GM23338 (cell line): ENCODE measurements at regions not wholly inside any gene's neighbourhood (a gene's known extent, or its start where the extent isn't known, plus 50 kb on each side); places are given as distances from the start of the nearest gene placed in this dataset.

Experiments used
- ATAC-seq: fragments of 200-7000 bp; cut with Tn5 transposase; 3 replicates; pipeline ENCODE4 v1.9.1; 2020
- DNase-seq: peaks from one replicate; pipeline ENCODE4 v3.0.0-alpha.2; 2015; ENCODE audit warnings: low spot score
- H2AFZ ChIP-seq: fragments of 200-600 bp; sonication (generic); 2 replicates; pipeline ENCODE4 v1.8.0; 2016; ENCODE audit warnings: antibody characterized with exemption, mild to moderate bottlenecking, moderate library complexity
- H3F3A ChIP-seq: fragments of 200-600 bp; sonication (generic); replicated peaks from 2 replicates; pipeline ENCODE4 v1.8.0; 2017; ENCODE audit warnings: antibody characterized with exemption, mixed run types, low read depth
- H3K27ac ChIP-seq: fragments of 200-600 bp; sonication (generic); 2 replicates; pipeline ENCODE4 v1.6.1; 2016; ENCODE audit warnings: low read depth
- H3K27me3 ChIP-seq: fragments of 200-600 bp; sonication (generic); 2 replicates; pipeline ENCODE4 v1.8.0; 2016; ENCODE audit warnings: mild to moderate bottlenecking, mixed run types, moderate library complexity; ENCODE audit not compliant: insufficient read depth
- H3K36me3 ChIP-seq: fragments of 200-600 bp; sonication (generic); 2 replicates; pipeline ENCODE4 v1.8.0; 2016; ENCODE audit warnings: mild to moderate bottlenecking; ENCODE audit not compliant: insufficient read depth
- H3K4me1 ChIP-seq: fragments of 200-600 bp; sonication (generic); 2 replicates; pipeline ENCODE4 v1.8.0; 2016; ENCODE audit warnings: mild to moderate bottlenecking, moderate library complexity; ENCODE audit not compliant: insufficient read depth
- H3K4me2 ChIP-seq: fragments of 200-600 bp; sonication (generic); 2 replicates; pipeline ENCODE4 v1.7.1; 2017; ENCODE audit warnings: mixed run types
- H3K4me3 ChIP-seq: fragments of 200-600 bp; sonication (generic); 2 replicates; pipeline ENCODE4 v1.6.1; 2016; ENCODE audit warnings: mixed run types
- H3K79me2 ChIP-seq: fragments of 200-600 bp; sonication (generic); replicated peaks from 2 replicates; pipeline ENCODE4 v1.8.0; 2017; ENCODE audit warnings: mild to moderate bottlenecking; ENCODE audit not compliant: insufficient read depth
- H3K9me2 ChIP-seq: fragments of 200-600 bp; sonication (generic); 2 replicates; pipeline ENCODE4 v1.8.0; 2017; ENCODE audit not compliant: insufficient read depth
- H4K20me1 ChIP-seq: fragments of 200-600 bp; sonication (generic); replicated peaks from 2 replicates; pipeline ENCODE4 v1.8.0; 2017; ENCODE audit warnings: mild to moderate bottlenecking; ENCODE audit not compliant: insufficient read depth
- H3K27ac Mint-ChIP-seq: 2 replicates; pipeline ENCODE4 v1.8.0; 2020; ENCODE audit warnings: inconsistent platforms, mild to moderate bottlenecking, moderate library complexity, mixed read lengths
- H3K27me3 Mint-ChIP-seq: 3 replicates; pipeline ENCODE4 v1.8.0; 2022; ENCODE audit warnings: low read depth, mild to moderate bottlenecking, moderate library complexity, mixed read lengths, inconsistent platforms; ENCODE audit not compliant: insufficient read depth, poor library complexity
- H3K36me3 Mint-ChIP-seq: 3 replicates; pipeline ENCODE4 v1.8.0; 2021; ENCODE audit warnings: low read depth, mild to moderate bottlenecking, inconsistent platforms, moderate library complexity, mixed read lengths
- H3K4me1 Mint-ChIP-seq: 3 replicates; pipeline ENCODE4 v1.8.0; 2020; ENCODE audit warnings: mild to moderate bottlenecking, inconsistent platforms, mixed read lengths
- H3K4me3 Mint-ChIP-seq: 3 replicates; pipeline ENCODE4 v1.8.0; 2021; ENCODE audit warnings: moderate library complexity, mild to moderate bottlenecking, inconsistent platforms, mixed read lengths
- H3K9me3 Mint-ChIP-seq: 3 replicates; pipeline ENCODE4 v1.8.0; 2020; ENCODE audit warnings: moderate library complexity, mild to moderate bottlenecking, inconsistent platforms, mixed read lengths
- CREB1 ChIP-seq: fragments of 250-450 bp; sonication (Bioruptor Pico); IDR thresholded peaks from 2 replicates; pipeline ENCODE4 v1.5.0; 2020; ENCODE audit warnings: low read depth, mild to moderate bottlenecking, moderate library complexity
- CTCF ChIP-seq, 2 experiments: fragments of 200-600 bp in 1 of 2; sonication (generic) in 1 of 2; conservative IDR thresholded peaks; 2 replicates each; pipeline versions ENCODE4 v1.5.1 to v1.6.1; 2016 to 2017; ENCODE audit warnings: antibody characterized with exemption in 2 of 2, low read depth in 2 of 2, mild to moderate bottlenecking in 2 of 2, moderate library complexity in 1 of 2
- ETS1 ChIP-seq: IDR thresholded peaks from 2 replicates; pipeline ENCODE4 v1.6.1; 2016; ENCODE audit warnings: antibody characterized with exemption
- EZH2 ChIP-seq: fragments of 200-600 bp; sonication (generic); IDR thresholded peaks from one replicate; pipeline ENCODE4 v1.8.0; 2017; ENCODE audit warnings: antibody characterized with exemption, mild to moderate bottlenecking, low read depth; ENCODE audit not compliant: unreplicated experiment
- EZH2phosphoT487 ChIP-seq: fragments of 200-600 bp; sonication (generic); IDR thresholded peaks from one replicate; pipeline ENCODE4 v1.8.1; 2018; ENCODE audit warnings: antibody characterized with exemption; ENCODE audit not compliant: unreplicated experiment
- JUNB ChIP-seq: IDR thresholded peaks from one replicate; pipeline ENCODE4 v1.6.1; 2016; ENCODE audit warnings: antibody characterized with exemption; ENCODE audit not compliant: unreplicated experiment
- NANOG ChIP-seq: IDR thresholded peaks from 2 replicates; pipeline ENCODE4 v1.6.1; 2016; ENCODE audit warnings: antibody characterized with exemption, borderline replicate concordance
- POLR2AphosphoS5 ChIP-seq: IDR thresholded peaks from 2 replicates; pipeline ENCODE4 v1.6.1; 2016; ENCODE audit warnings: antibody characterized with exemption, low read depth
- REST ChIP-seq: IDR thresholded peaks from one replicate; pipeline ENCODE4 v1.6.1; 2018; ENCODE audit warnings: antibody characterized with exemption; ENCODE audit not compliant: unreplicated experiment
- STAT1 ChIP-seq: IDR thresholded peaks from one replicate; pipeline ENCODE4 v1.6.1; 2016; ENCODE audit warnings: antibody characterized with exemption; ENCODE audit not compliant: unreplicated experiment
- ZNF114 ChIP-seq: fragments of 250-450 bp; sonication (Bioruptor Pico); IDR thresholded peaks from 2 replicates; pipeline ENCODE4 v1.5.0; 2020; ENCODE audit warnings: mild to moderate bottlenecking, moderate library complexity
- ZNF331 ChIP-seq: fragments of 250-450 bp; sonication (Bioruptor Pico); IDR thresholded peaks from 2 replicates; pipeline ENCODE4 v1.5.0; 2020; ENCODE audit warnings: low read depth, mild to moderate bottlenecking, moderate library complexity

GRCh38 chr13:27847669-27848068, 55.4 kb downstream of the GSX1 start:
- H3K4me2 ChIP-seq: no peak overlapping the region
- H3K9me3 Mint-ChIP-seq: no peaks in the 10 kb centered on the region
- no peaks in the 10 kb centered on the region for H3K4me1 ChIP-seq
- no peak overlapping the region for H3K4me3 Mint-ChIP-seq
- no peaks in the 10 kb centered on the region for H3K79me2 ChIP-seq
- no peak overlapping the region for H3K27ac Mint-ChIP-seq
- H3K27me3 Mint-ChIP-seq: peaks cover 3% of the 10 kb centered on the region
- no peaks in the 10 kb centered on the region for H3K36me3 ChIP-seq
- H3K27me3 ChIP-seq: 0 out of 2 replicates have a peak, but pooled peaks cover 4% of the 10 kb centered on the region
- no peak for DNase-seq
- peaks cover 4% of the 10 kb centered on the region; the same call in 1 of the 2 replicates for H3K9me2 ChIP-seq
- H3K36me3 Mint-ChIP-seq: no peaks in the 10 kb centered on the region
- no peaks in the 10 kb centered on the region for H3K4me1 Mint-ChIP-seq
- no peak for TF ChIP-seq CTCF (conservative IDR thresholded peaks at IDR 0.05; ENCODE audit: low read depth in 2 of 2)
- TF ChIP-seq ZNF331 (CRISPR knock-in tag): no peak
- TF ChIP-seq POLR2AphosphoS5: no peak
- TF ChIP-seq EZH2phosphoT487: no peak
- TF ChIP-seq NANOG: no peak
- no peak for TF ChIP-seq STAT1
- no peak for TF ChIP-seq REST
- no peak for TF ChIP-seq CREB1 (CRISPR knock-in tag)
- TF ChIP-seq ZNF114: no peak
- no peak for TF ChIP-seq EZH2
- no peak for TF ChIP-seq JUNB
- TF ChIP-seq ETS1: no peak
- ATAC-seq: no peak
- no peak overlapping the region for H2AFZ ChIP-seq
- H3F3A ChIP-seq: no peaks in the 10 kb centered on the region
- H4K20me1 ChIP-seq: no peaks in the 10 kb centered on the region
- H3K4me3 ChIP-seq: no peak overlapping the region
- no peak overlapping the region for H3K27ac ChIP-seq
